Activated CD4-positive, alpha-beta T cell treated with anti-CD3 and anti-CD28 coated beads, Interleukin-2, amount 10 ng/mL, durations not matched to agents 24 days and 14 days (primary cell): ENCODE measurements at regions not wholly inside any gene's neighbourhood (a gene's known extent, or its start where the extent isn't known, plus 50 kb on each side); places are given as distances from the start of the nearest gene placed in this dataset.

Source experiments
- DNase-seq: peaks from one replicate; pipeline ENCODE4 v3.0.0; 2022
- H3K27ac Mint-ChIP-seq: one replicate; pipeline ENCODE4 v1.8.0; 2022; ENCODE audit warnings: mild to moderate bottlenecking, mixed read lengths
- H3K27me3 Mint-ChIP-seq: one replicate; pipeline ENCODE4 v1.8.0; 2022; ENCODE audit warnings: mixed read lengths
- H3K36me3 Mint-ChIP-seq: one replicate; pipeline ENCODE4 v1.8.0; 2022; ENCODE audit warnings: low read depth, mild to moderate bottlenecking, mixed read lengths
- H3K4me1 Mint-ChIP-seq: one replicate; pipeline ENCODE4 v1.8.0; 2021; ENCODE audit warnings: mixed read lengths
- H3K4me3 Mint-ChIP-seq: one replicate; pipeline ENCODE4 v1.8.0; 2022; ENCODE audit warnings: mild to moderate bottlenecking, moderate library complexity, mixed read lengths
- H3K9me3 Mint-ChIP-seq: one replicate; pipeline ENCODE4 v1.8.0; 2021; ENCODE audit warnings: mixed read lengths
- intact Hi-C: fragments of 100-400 bp; cut with micrococcal nuclease; formaldehyde crosslinking; loops from one replicate; pipeline ENCODE4 v1.15.1; 2023

GRCh38 chr20:63132715-63133471 lies 83.0 kb downstream of the YTHDF1 start:
- H3K27me3 Mint-ChIP-seq: peaks cover 2% of the 10 kb centered on the region
- intact Hi-C loops: no loop called here
- DNase-seq: no peak
- H3K9me3 Mint-ChIP-seq: no peaks in the 10 kb centered on the region
- H3K36me3 Mint-ChIP-seq: no peaks in the 10 kb centered on the region
- no peak overlapping the region for H3K27ac Mint-ChIP-seq
- H3K4me1 Mint-ChIP-seq: no peaks in the 10 kb centered on the region
- H3K4me3 Mint-ChIP-seq: no peak overlapping the region

- peaks cover 2% of the 10 kb centered on the region for H3K27me3 Mint-ChIP-seq
- DNase-seq: no peak
- H3K9me3 Mint-ChIP-seq: no peaks in the 10 kb centered on the region
- H3K27ac Mint-ChIP-seq: no peak overlapping the region
- intact Hi-C loops: no loop called here
- H3K36me3 Mint-ChIP-seq: no peaks in the 10 kb centered on the region
- no peaks in the 10 kb centered on the region for H3K4me1 Mint-ChIP-seq
- H3K4me3 Mint-ChIP-seq: no peak overlapping the region
These were observed 83.7 kb downstream of the YTHDF1 start for GRCh38 chr20:63132131-63132714.

GRCh38 chr20:63130658-63131577 lies 85.0 kb downstream of the YTHDF1 start:
- Mint-ChIP-seq H3K4me1 (no peaks in the 10 kb centered on the region), H3K4me3 (no peak overlapping the region), H3K27ac (no peak overlapping the region), H3K27me3 (peaks cover 2% of the 10 kb centered on the region), H3K36me3 (no peaks in the 10 kb centered on the region), H3K9me3 (no peaks in the 10 kb centered on the region)
- DNase-seq: no peak
- intact Hi-C loops: no loop called here

- Mint-ChIP-seq H3K27ac (no peak overlapping the region), H3K36me3 (no peaks in the 10 kb centered on the region), H3K4me1 (no peaks in the 10 kb centered on the region), H3K27me3 (peaks cover 2% of the 10 kb centered on the region), H3K4me3 (no peak overlapping the region), H3K9me3 (no peaks in the 10 kb centered on the region)
- intact Hi-C loops: no loop called here
- no peak for DNase-seq
These were observed 85.8 kb downstream of the YTHDF1 start for GRCh38 chr20:63129991-63130657.

DNA sequence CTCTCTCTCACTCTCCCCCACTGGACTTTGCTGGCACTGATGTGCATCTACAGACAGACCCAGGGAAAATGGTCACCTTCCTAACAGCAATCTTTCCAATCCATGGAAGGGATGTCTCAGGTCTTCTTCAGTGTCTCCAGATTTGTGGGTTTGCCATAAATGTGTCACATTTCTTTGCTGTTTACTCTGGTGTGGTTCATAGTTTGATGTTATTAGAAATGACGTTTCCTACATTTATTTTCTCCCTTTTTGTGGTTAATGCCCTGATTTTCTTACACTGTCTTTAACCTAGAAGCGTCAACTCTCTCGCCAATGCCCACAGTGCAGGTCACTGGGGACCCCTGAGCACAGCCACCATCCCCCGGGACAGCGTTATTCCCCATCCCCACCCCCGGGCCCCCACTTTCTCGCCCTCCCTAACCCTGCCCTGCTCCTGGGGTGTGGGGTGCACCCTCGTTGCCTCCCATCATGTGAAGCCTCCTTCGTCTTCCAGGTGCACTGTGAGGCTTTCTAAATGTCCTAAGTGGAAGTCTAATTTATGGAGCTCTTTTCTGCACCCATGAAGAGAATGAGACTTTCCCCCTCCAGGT lies 86.5 kb downstream of the YTHDF1 start:
- Mint-ChIP-seq H3K27me3 (peaks cover 2% of the 10 kb centered on the region), H3K27ac (no peak overlapping the region), H3K36me3 (no peaks in the 10 kb centered on the region), H3K4me3 (no peak overlapping the region), H3K9me3 (no peaks in the 10 kb centered on the region), H3K4me1 (no peaks in the 10 kb centered on the region)
- intact Hi-C loops: no loop called here
- DNase-seq: no peak

DNA sequence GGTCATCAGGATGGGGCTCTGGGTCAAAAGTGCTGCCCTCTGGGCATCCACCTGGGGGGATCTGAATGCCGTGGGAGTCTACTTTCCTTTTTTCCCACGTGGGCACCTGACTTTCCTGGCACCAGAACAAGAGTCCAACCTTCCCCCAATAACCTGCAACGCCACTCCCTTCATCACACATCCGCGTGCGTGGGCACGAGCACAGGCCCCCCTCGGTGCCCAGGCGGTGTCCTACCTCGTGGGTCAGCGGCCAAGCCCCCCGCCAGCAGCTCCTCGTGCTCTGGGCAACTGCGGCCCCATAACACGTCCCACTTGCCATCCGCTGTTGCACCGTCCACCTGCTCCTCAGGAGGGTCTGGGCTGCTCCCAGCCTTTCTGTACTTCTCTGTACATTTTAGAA lies 87.0 kb downstream of the YTHDF1 start:
- Mint-ChIP-seq H3K9me3 (no peaks in the 10 kb centered on the region), H3K27ac (no peak overlapping the region), H3K4me3 (no peak overlapping the region), H3K4me1 (no peaks in the 10 kb centered on the region), H3K36me3 (no peaks in the 10 kb centered on the region), H3K27me3 (peaks cover 2% of the 10 kb centered on the region)
- DNase-seq: no peak
- intact Hi-C loops: no loop called here

DNA sequence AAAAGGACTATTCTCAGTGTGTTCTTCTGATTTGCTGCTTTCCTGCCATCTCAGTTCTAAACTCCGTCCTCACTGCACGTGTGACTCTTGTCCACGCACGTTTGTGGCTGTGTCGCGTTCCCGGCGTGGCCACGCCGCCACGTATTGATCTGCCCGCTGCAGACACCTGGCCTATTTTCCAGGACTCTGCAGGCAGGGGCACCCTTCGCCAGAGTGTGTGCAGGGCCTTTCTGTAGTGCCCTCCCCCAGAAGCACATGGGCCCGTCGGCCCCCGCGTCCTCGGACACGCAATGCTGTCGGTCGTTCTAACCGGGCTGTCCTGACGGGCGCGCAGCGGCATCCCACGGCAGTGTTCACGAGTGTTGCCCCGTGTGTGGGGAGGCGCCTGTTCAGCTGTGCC lies 87.6 kb downstream of the YTHDF1 start:
- DNase-seq: no peak
- Mint-ChIP-seq H3K27ac (no peak overlapping the region), H3K9me3 (no peaks in the 10 kb centered on the region), H3K4me3 (no peak overlapping the region), H3K4me1 (no peaks in the 10 kb centered on the region), H3K36me3 (no peaks in the 10 kb centered on the region), H3K27me3 (peaks cover 2% of the 10 kb centered on the region)
- intact Hi-C loops: no loop called here

DNA sequence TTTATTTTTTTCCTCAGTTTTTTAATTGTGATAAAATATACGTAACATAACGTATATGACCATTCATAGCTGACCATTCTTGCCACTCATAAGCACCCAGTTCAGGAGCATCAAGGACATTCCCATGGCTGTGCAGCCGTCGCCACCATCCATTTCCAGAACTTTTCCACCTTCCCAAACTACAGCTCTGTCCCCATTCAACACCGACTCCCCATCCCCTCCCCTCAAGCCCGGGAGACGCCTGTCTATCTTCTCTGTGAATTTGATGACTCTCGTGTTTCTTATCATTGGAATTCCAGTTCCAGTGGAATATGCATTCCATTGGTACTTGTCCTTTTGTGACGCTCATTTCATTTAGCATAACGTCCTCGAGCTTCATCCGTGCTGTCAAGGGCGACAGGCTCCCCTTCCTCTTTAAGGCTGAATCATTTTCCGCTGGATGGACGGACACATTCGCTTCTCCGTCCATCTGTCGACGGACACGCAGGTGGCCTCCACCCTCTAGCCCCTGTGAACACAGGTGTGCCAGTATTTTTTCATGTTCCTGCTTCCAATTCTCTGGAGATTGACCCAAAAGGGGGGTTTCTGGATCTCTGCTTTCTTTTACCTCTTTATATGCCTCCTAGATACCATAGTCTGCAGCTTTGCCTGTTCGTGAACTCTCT lies 88.1 kb downstream of the YTHDF1 start:
- no peak overlapping the region for H3K4me3 Mint-ChIP-seq

DNA sequence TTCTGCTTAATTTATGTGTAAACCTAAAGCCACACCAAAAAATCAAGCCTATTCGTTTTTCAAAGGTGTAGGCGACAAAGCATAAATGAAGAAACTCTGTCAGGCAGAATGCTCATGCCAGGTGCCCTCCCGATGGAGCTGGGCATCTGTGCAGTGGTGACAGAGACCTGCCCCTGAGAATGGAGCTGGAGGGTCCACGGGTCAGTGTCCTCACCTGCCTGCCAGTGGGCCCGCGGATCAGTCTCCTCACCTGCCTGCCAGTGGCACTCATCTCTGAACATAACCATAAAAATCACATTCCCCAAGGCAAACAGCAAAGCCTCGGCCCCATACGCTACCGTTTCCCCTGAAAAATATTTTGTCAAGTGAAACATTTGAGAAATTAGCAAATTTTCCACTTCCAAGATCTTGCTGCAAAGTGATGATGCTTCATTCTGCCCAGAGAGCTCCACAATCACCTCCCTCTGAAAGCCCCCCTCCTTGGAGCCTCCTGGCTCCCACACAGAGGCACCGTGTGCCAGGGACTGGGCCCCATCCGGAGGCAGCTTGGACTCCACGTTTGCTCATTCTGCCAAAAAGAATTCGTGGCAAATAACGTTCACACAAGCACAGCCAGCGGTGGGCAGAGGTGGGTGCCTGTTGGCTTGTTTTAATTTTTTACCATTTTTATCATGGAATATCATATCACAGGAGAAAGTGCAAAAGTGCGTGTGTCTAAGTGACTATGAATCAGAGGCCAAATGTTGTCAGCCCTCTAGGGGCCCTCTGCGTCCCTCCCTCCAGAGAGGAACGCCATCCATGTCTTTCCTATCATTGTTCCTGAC lies 88.8 kb downstream of the YTHDF1 start:
- intact Hi-C loops: no loop called here
- DNase-seq: no peak
- no peak overlapping the region for H3K4me3 Mint-ChIP-seq

More for the DNA sequence above, 88.1 kb downstream of the YTHDF1 start:
- no peak for DNase-seq
- no peak overlapping the region for H3K27ac Mint-ChIP-seq
- H3K4me1 Mint-ChIP-seq: no peaks in the 10 kb centered on the region
- no peaks in the 10 kb centered on the region for H3K9me3 Mint-ChIP-seq
- peaks cover 2% of the 10 kb centered on the region for H3K27me3 Mint-ChIP-seq
- no peaks in the 10 kb centered on the region for H3K36me3 Mint-ChIP-seq
- intact Hi-C loops: no loop called here

GRCh38 chr20:63125838-63126601 lies 89.9 kb downstream of the YTHDF1 start:
- Mint-ChIP-seq H3K4me3 (no peak overlapping the region), H3K4me1 (no peaks in the 10 kb centered on the region), H3K36me3 (no peaks in the 10 kb centered on the region), H3K9me3 (no peaks in the 10 kb centered on the region), H3K27me3 (peaks cover 2% of the 10 kb centered on the region), H3K27ac (no peak overlapping the region)
- intact Hi-C loops: no loop called here
- no peak for DNase-seq

More for the DNA sequence above, 88.8 kb downstream of the YTHDF1 start:
- H3K27ac Mint-ChIP-seq: no peak overlapping the region
- H3K36me3 Mint-ChIP-seq: no peaks in the 10 kb centered on the region
- peaks cover 2% of the 10 kb centered on the region for H3K27me3 Mint-ChIP-seq
- no peaks in the 10 kb centered on the region for H3K9me3 Mint-ChIP-seq
- H3K4me1 Mint-ChIP-seq: no peaks in the 10 kb centered on the region

- DNase-seq: no peak
- Mint-ChIP-seq H3K4me1 (no peaks in the 10 kb centered on the region), H3K36me3 (no peaks in the 10 kb centered on the region), H3K27ac (no peak overlapping the region), H3K27me3 (peaks cover 2% of the 10 kb centered on the region), H3K4me3 (no peak overlapping the region), H3K9me3 (no peaks in the 10 kb centered on the region)
- intact Hi-C loops: no loop called here
These were observed 90.4 kb downstream of the YTHDF1 start for GRCh38 chr20:63125581-63125837.
